ENCODE measurements at regions not wholly inside any gene's neighbourhood (a gene's known extent, or its start where the extent isn't known, plus 50 kb on each side); places are given as distances from the start of the nearest gene placed in this dataset.

GRCh38 chr1:232547938-232548484, 81.9 kb downstream of the SIPA1L2 start:
- H3K9ac ChIP-seq (ENCODE audit: low read depth, low read length): no peak overlapping the region
- H3K4me1 ChIP-seq (ENCODE audit: insufficient read depth, low read length): peaks cover 38% of the 10 kb centered on the region
- no peaks in the 10 kb centered on the region for H3K36me3 ChIP-seq (ENCODE audit: insufficient read depth, low read length)
- no peaks in the 10 kb centered on the region for H3K9me3 ChIP-seq (ENCODE audit: control insufficient read depth, insufficient read depth, low read length)

GRCh38 chr1:232542633-232543593, 87.0 kb downstream of the SIPA1L2 start:
- H3K36me3 ChIP-seq (ENCODE audit: insufficient read depth, low read length): no peaks in the 10 kb centered on the region
- H3K9ac ChIP-seq (ENCODE audit: low read depth, low read length): no peak overlapping the region
- H3K9me3 ChIP-seq (ENCODE audit: control insufficient read depth, insufficient read depth, low read length): no peaks in the 10 kb centered on the region
- H3K4me1 ChIP-seq (ENCODE audit: insufficient read depth, low read length): peaks cover 18% of the 10 kb centered on the region

GRCh38 chr1:232538943-232539302, 91.0 kb downstream of the SIPA1L2 start:
- Histone ChIP-seq H3K4me1 (ENCODE audit: insufficient read depth, low read length) (peaks cover 22% of the 10 kb centered on the region), H3K9ac (ENCODE audit: low read depth, low read length) (no peak overlapping the region), H3K36me3 (ENCODE audit: insufficient read depth, low read length) (no peaks in the 10 kb centered on the region), H3K9me3 (ENCODE audit: control insufficient read depth, insufficient read depth, low read length) (no peaks in the 10 kb centered on the region)

- Histone ChIP-seq H3K9ac (ENCODE audit: low read depth, low read length) (no peak overlapping the region), H3K36me3 (ENCODE audit: insufficient read depth, low read length) (no peaks in the 10 kb centered on the region), H3K9me3 (ENCODE audit: control insufficient read depth, insufficient read depth, low read length) (no peaks in the 10 kb centered on the region), H3K4me1 (ENCODE audit: insufficient read depth, low read length) (peaks cover 22% of the 10 kb centered on the region)
Measured at GRCh38 chr1:232538224-232538942, 91.5 kb downstream of the SIPA1L2 start.

GRCh38 chr1:232534552-232535517, 95.1 kb downstream of the SIPA1L2 start:
- H3K4me1 ChIP-seq (ENCODE audit: insufficient read depth, low read length): peaks cover 19% of the 10 kb centered on the region
- no peaks in the 10 kb centered on the region for H3K9me3 ChIP-seq (ENCODE audit: control insufficient read depth, insufficient read depth, low read length)
- no peaks in the 10 kb centered on the region for H3K36me3 ChIP-seq (ENCODE audit: insufficient read depth, low read length)
- H3K9ac ChIP-seq (ENCODE audit: low read depth, low read length): no peak overlapping the region

- Histone ChIP-seq H3K9me3 (ENCODE audit: control insufficient read depth, insufficient read depth, low read length) (no peaks in the 10 kb centered on the region), H3K9ac (ENCODE audit: low read depth, low read length) (no peak overlapping the region), H3K36me3 (ENCODE audit: insufficient read depth, low read length) (no peaks in the 10 kb centered on the region), H3K4me1 (ENCODE audit: insufficient read depth, low read length) (peaks cover 9% of the 10 kb centered on the region)
Measured at GRCh38 chr1:232533328-232533727, 96.6 kb downstream of the SIPA1L2 start.

GRCh38 chr1:232532901-232533300, 97.0 kb downstream of the SIPA1L2 start:
- Histone ChIP-seq H3K4me1 (ENCODE audit: insufficient read depth, low read length) (peaks cover 5% of the 10 kb centered on the region), H3K36me3 (ENCODE audit: insufficient read depth, low read length) (no peaks in the 10 kb centered on the region), H3K9me3 (ENCODE audit: control insufficient read depth, insufficient read depth, low read length) (no peaks in the 10 kb centered on the region), H3K9ac (ENCODE audit: low read depth, low read length) (no peak overlapping the region)

GRCh38 chr1:232531291-232531690, 98.6 kb downstream of the SIPA1L2 start:
- Histone ChIP-seq H3K36me3 (ENCODE audit: insufficient read depth, low read length) (no peaks in the 10 kb centered on the region), H3K4me1 (ENCODE audit: insufficient read depth, low read length) (no peaks in the 10 kb centered on the region), H3K9ac (ENCODE audit: low read depth, low read length) (no peak overlapping the region), H3K9me3 (ENCODE audit: control insufficient read depth, insufficient read depth, low read length) (no peaks in the 10 kb centered on the region)

GRCh38 chr1:232529747-232530146, 100.2 kb downstream of the SIPA1L2 start:
- Histone ChIP-seq H3K4me1 (ENCODE audit: insufficient read depth, low read length) (no peaks in the 10 kb centered on the region), H3K36me3 (ENCODE audit: insufficient read depth, low read length) (no peaks in the 10 kb centered on the region), H3K9ac (ENCODE audit: low read depth, low read length) (no peak overlapping the region), H3K9me3 (ENCODE audit: control insufficient read depth, insufficient read depth, low read length) (no peaks in the 10 kb centered on the region)

GRCh38 chr1:232528472-232529089, 101.4 kb downstream of the SIPA1L2 start:
- Histone ChIP-seq H3K9me3 (ENCODE audit: control insufficient read depth, insufficient read depth, low read length) (no peaks in the 10 kb centered on the region), H3K9ac (ENCODE audit: low read depth, low read length) (no peak overlapping the region), H3K4me1 (ENCODE audit: insufficient read depth, low read length) (no peaks in the 10 kb centered on the region), H3K36me3 (ENCODE audit: insufficient read depth, low read length) (no peaks in the 10 kb centered on the region)

GRCh38 chr1:232524056-232524455, 105.9 kb downstream of the SIPA1L2 start:
- no peaks in the 10 kb centered on the region for H3K36me3 ChIP-seq (ENCODE audit: insufficient read depth, low read length)
- H3K4me1 ChIP-seq (ENCODE audit: insufficient read depth, low read length): no peaks in the 10 kb centered on the region
- no peak overlapping the region for H3K9ac ChIP-seq (ENCODE audit: low read depth, low read length)
- H3K9me3 ChIP-seq (ENCODE audit: control insufficient read depth, insufficient read depth, low read length): no peaks in the 10 kb centered on the region

- no peaks in the 10 kb centered on the region for H3K4me1 ChIP-seq (ENCODE audit: insufficient read depth, low read length)
- H3K9me3 ChIP-seq (ENCODE audit: control insufficient read depth, insufficient read depth, low read length): no peaks in the 10 kb centered on the region
- H3K36me3 ChIP-seq (ENCODE audit: insufficient read depth, low read length): no peaks in the 10 kb centered on the region
- no peak overlapping the region for H3K9ac ChIP-seq (ENCODE audit: low read depth, low read length)
Measured at GRCh38 chr1:232522189-232522588, 107.7 kb downstream of the SIPA1L2 start.

GRCh38 chr1:232521660-232522059, 108.3 kb downstream of the SIPA1L2 start:
- Histone ChIP-seq H3K36me3 (ENCODE audit: insufficient read depth, low read length) (no peaks in the 10 kb centered on the region), H3K9me3 (ENCODE audit: control insufficient read depth, insufficient read depth, low read length) (no peaks in the 10 kb centered on the region), H3K4me1 (ENCODE audit: insufficient read depth, low read length) (no peaks in the 10 kb centered on the region), H3K9ac (ENCODE audit: low read depth, low read length) (no peak overlapping the region)
